Neural crest cell (in vitro differentiated cells): ENCODE measurements at regions not wholly inside any gene's neighbourhood (a gene's known extent, or its start where the extent isn't known, plus 50 kb on each side); places are given as distances from the start of the nearest gene placed in this dataset.

Source experiments
- DNase-seq: peaks from one replicate; pipeline ENCODE4 v3.0.0; 2021; ENCODE audit warnings: low read depth, mixed read lengths, low spot score
- H3K27ac Mint-ChIP-seq: one replicate; pipeline ENCODE4 v1.8.0; 2021; ENCODE audit warnings: mild to moderate bottlenecking, mixed read lengths; ENCODE audit not compliant: unreplicated experiment
- H3K27me3 Mint-ChIP-seq: 2 replicates; pipeline ENCODE4 v1.8.0; 2021; ENCODE audit warnings: low read depth, mild to moderate bottlenecking, mixed read lengths
- H3K36me3 Mint-ChIP-seq: 2 replicates; pipeline ENCODE4 v1.8.0; 2021; ENCODE audit warnings: low read depth, mild to moderate bottlenecking, mixed read lengths
- H3K4me1 Mint-ChIP-seq: 2 replicates; pipeline ENCODE4 v1.8.0; 2021; ENCODE audit warnings: mixed read lengths
- H3K4me3 Mint-ChIP-seq: one replicate; pipeline ENCODE4 v1.8.0; 2021; ENCODE audit warnings: mild to moderate bottlenecking, mixed read lengths
- H3K9me3 Mint-ChIP-seq: 2 replicates; pipeline ENCODE4 v1.8.0; 2021; ENCODE audit warnings: mixed read lengths
- CTCF ChIP-seq: fragments of 200-600 bp; sonication (generic); conservative IDR thresholded peaks from 2 replicates; pipeline ENCODE4 v1.5.0; 2021; ENCODE audit warnings: antibody characterized with exemption, mild to moderate bottlenecking

GRCh38 chrX:39367416-39367815, 566.2 kb downstream of the MID1IP1 start:
- H3K36me3 Mint-ChIP-seq: peaks cover 2% of the 10 kb centered on the region
- peaks cover 4% of the 10 kb centered on the region for H3K4me1 Mint-ChIP-seq
- no peak overlapping the region for H3K27ac Mint-ChIP-seq
- no peaks in the 10 kb centered on the region for H3K27me3 Mint-ChIP-seq
- peaks cover 10% of the 10 kb centered on the region for H3K9me3 Mint-ChIP-seq
- no peak for DNase-seq
- no peak for TF ChIP-seq CTCF
- H3K4me3 Mint-ChIP-seq: no peak overlapping the region

GRCh38 chrX:39372115-39372514, 570.9 kb downstream of the MID1IP1 start:
- Mint-ChIP-seq H3K27ac (no peak overlapping the region), H3K27me3 (no peaks in the 10 kb centered on the region), H3K9me3 (peaks cover 4% of the 10 kb centered on the region), H3K4me1 (peaks cover 4% of the 10 kb centered on the region), H3K36me3 (peaks cover 2% of the 10 kb centered on the region), H3K4me3 (no peak overlapping the region)
- TF ChIP-seq CTCF: no peak
- DNase-seq: no peak

- Mint-ChIP-seq H3K36me3 (no peaks in the 10 kb centered on the region), H3K4me1 (peaks cover 17% of the 10 kb centered on the region), H3K27me3 (no peaks in the 10 kb centered on the region), H3K9me3 (peaks cover 3% of the 10 kb centered on the region), H3K4me3 (no peak overlapping the region), H3K27ac (no peak overlapping the region)
- DNase-seq: no peak
- TF ChIP-seq CTCF: no peak
Observed at GRCh38 chrX:39377157-39377556, 575.9 kb downstream of the MID1IP1 start.

- H3K36me3 Mint-ChIP-seq: no peaks in the 10 kb centered on the region
- no peak for TF ChIP-seq CTCF
- H3K4me1 Mint-ChIP-seq: peaks cover 16% of the 10 kb centered on the region
- H3K27me3 Mint-ChIP-seq: no peaks in the 10 kb centered on the region
- H3K9me3 Mint-ChIP-seq: peaks cover 3% of the 10 kb centered on the region
- H3K27ac Mint-ChIP-seq: no peak overlapping the region
- DNase-seq: no peak
- no peak overlapping the region for H3K4me3 Mint-ChIP-seq
Observed at GRCh38 chrX:39377773-39378172, 576.5 kb downstream of the MID1IP1 start.

- peaks cover 16% of the 10 kb centered on the region for H3K4me1 Mint-ChIP-seq
- DNase-seq: no peak
- no peak overlapping the region for H3K27ac Mint-ChIP-seq
- no peaks in the 10 kb centered on the region for H3K36me3 Mint-ChIP-seq
- H3K4me3 Mint-ChIP-seq: no peak overlapping the region
- TF ChIP-seq CTCF: no peak
- H3K27me3 Mint-ChIP-seq: peaks cover 2% of the 10 kb centered on the region
- peaks cover 9% of the 10 kb centered on the region for H3K9me3 Mint-ChIP-seq
Observed at GRCh38 chrX:39381422-39381821, 580.2 kb downstream of the MID1IP1 start.

- no peak for TF ChIP-seq CTCF
- H3K27me3 Mint-ChIP-seq: peaks cover 2% of the 10 kb centered on the region
- no peaks in the 10 kb centered on the region for H3K36me3 Mint-ChIP-seq
- H3K4me1 Mint-ChIP-seq: peaks cover 16% of the 10 kb centered on the region
- H3K27ac Mint-ChIP-seq: no peak overlapping the region
- no peak overlapping the region for H3K4me3 Mint-ChIP-seq
- no peak for DNase-seq
- H3K9me3 Mint-ChIP-seq: peaks cover 6% of the 10 kb centered on the region
Observed at GRCh38 chrX:39384996-39385395, 583.7 kb downstream of the MID1IP1 start.
